ENCODE measurements at regions not wholly inside any gene's neighbourhood (a gene's known extent, or its start where the extent isn't known, plus 50 kb on each side); places are given as distances from the start of the nearest gene placed in this dataset.

- TF ChIP-seq CTCF (IDR thresholded peaks at IDR 0.05) (no peak), EZH2 (IDR thresholded peaks at IDR 0.05) (no peak)
Observed at GRCh38 chr4:174437324-174437723, 85.0 kb downstream of the HPGD start.
